Stimulated activated CD4-positive, alpha-beta T cell treated with anti-CD3 and anti-CD28 coated beads, Interleukin-12 subunit alpha, Interleukin-12 subunit beta, amount 100 ng/mL, for 48 hours (primary cell): ENCODE measurements at regions not wholly inside any gene's neighbourhood (a gene's known extent, or its start where the extent isn't known, plus 50 kb on each side); places are given as distances from the start of the nearest gene placed in this dataset.
A peak's percentile ranks its signal among the peaks of the same experiment; 100 is the strongest.

Experiments used
- DNase-seq, 3 donors: peaks; one replicate each; pipeline ENCODE4 v3.0.0-alpha.2; 2020; ENCODE audit warnings: low read depth in 2 of 3, low spot score in 1 of 3

GRCh38 chr6:54716877-54717276 lies 129.7 kb upstream of the FAM83B start:
- no peak for DNase-seq

GRCh38 chr6:54717849-54718455 lies 128.6 kb upstream of the FAM83B start:
- DNase-seq = peak; percentile 23 to 59 (median 37)

- no peak for DNase-seq
Measured at GRCh38 chr6:54718541-54719023, 128.0 kb upstream of the FAM83B start.

DNA sequence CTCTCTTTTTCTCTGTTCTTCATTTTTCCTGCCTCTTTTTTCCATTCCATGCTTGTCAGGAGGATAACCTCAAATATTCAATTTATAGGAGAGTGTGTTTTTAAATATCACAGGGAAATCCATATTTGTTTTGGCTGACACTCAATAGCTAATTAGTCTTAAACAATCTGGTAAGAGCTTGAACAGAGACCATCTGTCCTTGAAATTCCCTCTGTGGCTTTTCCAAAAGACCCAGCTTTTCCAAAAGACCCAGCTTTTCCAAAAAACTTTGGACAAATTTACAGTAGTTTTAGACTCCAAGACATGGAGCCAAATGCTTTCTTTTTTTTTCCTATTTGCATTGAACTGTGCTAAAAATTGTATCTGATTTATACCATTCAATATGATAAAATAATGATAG lies 127.4 kb upstream of the FAM83B start:
- no peak for DNase-seq

GRCh38 chr6:54719633-54720032 lies 126.9 kb upstream of the FAM83B start:
- no peak for DNase-seq

- no peak for DNase-seq
Measured at GRCh38 chr6:54722328-54722727, 124.2 kb upstream of the FAM83B start.

GRCh38 chr6:54729716-54730115 lies 116.9 kb upstream of the FAM83B start:
- no peak for DNase-seq

DNA sequence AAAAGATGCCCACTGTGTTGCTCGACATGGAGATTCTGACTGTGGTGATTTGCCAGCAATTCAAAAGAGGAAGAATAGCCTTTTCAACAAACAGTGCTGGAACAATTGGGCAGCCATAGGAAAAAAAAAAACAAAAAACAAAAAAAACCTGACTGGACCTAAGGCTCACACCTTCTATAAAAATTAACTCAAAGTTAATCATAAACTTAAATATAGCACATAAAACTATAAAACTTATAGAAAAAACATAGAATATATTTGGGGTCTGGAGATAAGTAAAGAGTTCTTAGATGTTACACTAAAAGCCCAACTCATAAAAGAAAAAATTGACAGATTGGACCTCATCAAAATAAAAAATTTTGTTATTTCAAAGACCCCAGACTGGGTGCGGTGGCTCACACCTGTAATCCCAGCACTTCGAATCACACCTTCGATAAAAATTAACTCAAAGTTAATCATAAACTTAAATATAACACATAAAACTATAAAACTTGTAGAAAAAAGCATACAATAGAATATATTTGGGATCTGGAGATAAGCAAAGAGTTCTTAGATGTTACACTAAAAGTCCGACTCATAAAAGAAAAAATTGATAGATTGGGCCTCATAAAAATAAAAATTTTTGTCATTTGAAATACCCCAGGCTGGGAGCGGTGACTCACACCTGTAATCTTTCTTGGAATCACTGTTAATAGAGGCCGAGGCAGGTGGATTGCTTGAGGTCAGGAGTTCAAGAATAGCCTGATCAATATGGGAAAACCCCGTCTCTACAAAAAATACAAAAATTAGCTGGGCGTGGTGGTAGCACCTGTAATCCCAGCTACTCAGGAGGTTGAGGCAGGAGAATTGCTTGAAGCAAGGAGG lies 115.6 kb upstream of the FAM83B start:
- no peak for DNase-seq

DNA sequence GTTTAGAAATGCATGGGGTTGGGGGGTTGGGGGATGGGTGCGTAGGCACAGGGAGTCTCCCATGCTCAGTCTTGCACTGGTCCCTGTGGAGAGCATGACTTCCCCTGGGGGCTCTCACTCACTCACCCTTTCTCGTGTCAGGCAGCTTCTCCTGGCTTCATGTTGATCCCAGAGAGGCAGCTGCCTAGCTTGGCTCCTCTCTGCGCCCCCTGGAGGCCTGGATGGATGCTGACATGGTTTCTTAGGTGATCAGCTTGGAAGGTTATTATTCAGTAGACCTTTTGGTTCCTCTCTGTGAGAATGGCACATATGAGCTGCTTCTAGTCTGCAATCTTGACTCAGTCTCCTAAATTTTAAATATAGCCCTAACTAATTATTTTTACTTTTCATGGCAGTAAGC lies 109.3 kb upstream of the FAM83B start:
- DNase-seq = no peak

DNA sequence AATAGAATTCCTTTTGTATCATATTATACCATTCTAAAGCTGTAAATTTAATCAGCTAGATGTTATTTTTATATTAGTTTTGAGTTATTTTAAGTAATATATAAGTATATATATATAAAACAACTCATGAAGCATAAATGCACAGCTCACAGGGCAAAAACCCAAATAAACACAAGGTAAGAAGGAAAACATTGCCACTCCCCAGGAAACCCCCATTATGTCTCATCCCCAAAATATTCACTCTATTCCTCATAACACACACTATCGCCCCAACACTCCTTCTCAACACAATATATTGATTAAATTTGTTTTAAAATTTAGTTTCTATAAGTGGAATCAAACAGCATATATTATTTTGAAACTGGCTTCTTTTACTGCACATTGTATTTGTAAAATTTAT lies 98.6 kb upstream of the FAM83B start:
- no peak for DNase-seq

- DNase-seq = no peak
Measured at GRCh38 chr6:54754406-54754805, 92.2 kb upstream of the FAM83B start.

- DNase-seq = no peak
Measured at GRCh38 chr6:54758340-54758739, 88.2 kb upstream of the FAM83B start.

DNA sequence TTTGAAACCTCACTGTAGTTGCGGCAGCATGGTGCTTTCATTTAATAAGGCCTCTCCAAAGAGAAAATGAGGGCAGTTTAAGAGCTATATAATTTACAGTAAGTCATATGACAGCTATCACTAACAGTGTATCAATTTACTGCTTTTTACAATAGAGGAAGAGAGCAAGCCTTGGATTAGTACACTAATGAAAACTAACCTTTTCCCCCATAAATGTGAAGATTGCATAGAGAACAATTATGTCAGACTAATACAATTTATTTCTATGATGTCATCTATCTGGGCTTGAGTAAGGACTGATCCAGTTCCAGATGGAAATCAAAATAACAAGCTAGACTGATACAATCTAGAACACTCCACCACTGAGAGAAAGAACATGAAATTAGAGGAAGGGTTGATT lies 78.1 kb upstream of the FAM83B start:
- DNase-seq = no peak

GRCh38 chr6:54770328-54770727 lies 76.2 kb upstream of the FAM83B start:
- DNase-seq = no peak

DNA sequence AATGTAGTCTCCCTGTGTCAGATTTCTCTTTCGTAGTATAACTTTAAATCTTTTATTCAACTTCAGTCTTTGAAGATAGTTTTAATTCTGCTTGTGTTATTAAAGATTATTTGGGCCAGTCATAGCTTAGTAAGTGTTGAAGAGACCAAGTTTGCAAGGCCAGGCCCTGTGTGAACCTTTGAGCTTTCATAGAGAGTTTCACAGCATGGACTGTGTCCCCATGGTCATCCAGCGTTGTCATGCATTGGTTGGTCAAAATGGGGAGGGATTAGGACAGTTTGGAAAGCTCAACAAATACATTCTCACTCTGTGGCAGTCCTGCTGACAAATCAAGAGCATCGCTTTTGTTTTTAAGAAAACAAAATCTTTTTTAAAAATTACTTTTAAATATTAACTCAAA lies 74.6 kb upstream of the FAM83B start:
- no peak for DNase-seq

GRCh38 chr6:54772610-54773009 lies 74.0 kb upstream of the FAM83B start:
- DNase-seq = no peak

DNA sequence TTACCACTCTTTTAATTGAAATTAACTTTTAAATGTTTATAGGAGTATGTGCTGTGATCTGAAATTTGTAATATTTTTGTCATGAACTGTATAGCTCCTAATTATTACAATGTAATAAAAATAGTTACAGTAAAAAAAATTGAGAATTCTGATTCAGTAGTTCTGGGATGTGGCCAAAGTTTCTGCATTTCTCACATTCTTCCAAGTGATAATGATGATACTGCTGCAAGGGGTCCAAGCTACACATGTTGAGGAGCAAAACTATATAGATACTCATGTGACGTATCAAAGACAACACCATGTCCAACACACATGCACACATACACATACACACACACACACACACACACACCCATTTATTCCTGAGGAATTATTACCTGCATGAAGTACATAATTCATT lies 71.0 kb upstream of the FAM83B start:
- no peak for DNase-seq

GRCh38 chr6:54776891-54777290 lies 69.7 kb upstream of the FAM83B start:
- DNase-seq = no peak

- DNase-seq = no peak
Measured at GRCh38 chr6:54778731-54779130, 67.8 kb upstream of the FAM83B start.

DNA sequence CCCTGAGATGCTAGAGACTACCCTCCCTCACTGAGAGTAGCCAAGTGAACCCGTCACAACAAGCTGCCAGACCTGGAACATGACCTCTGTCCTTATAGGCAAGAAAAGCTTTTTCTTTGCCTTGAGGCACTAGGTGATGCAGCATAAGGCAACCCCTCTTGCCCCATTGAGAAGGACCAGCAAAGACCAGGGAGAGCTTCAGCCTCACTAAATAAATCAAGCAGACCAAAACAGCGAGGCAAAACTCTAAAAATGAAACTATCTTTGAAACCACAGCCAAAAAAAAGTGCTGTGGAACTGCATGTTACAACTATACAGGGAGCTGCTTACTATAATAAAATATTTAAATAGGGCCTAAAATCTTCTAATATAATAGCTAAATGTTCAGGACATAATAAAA lies 62.6 kb upstream of the FAM83B start:
- no peak for DNase-seq

GRCh38 chr6:54786154-54786553 lies 60.4 kb upstream of the FAM83B start:
- DNase-seq = no peak

DNA sequence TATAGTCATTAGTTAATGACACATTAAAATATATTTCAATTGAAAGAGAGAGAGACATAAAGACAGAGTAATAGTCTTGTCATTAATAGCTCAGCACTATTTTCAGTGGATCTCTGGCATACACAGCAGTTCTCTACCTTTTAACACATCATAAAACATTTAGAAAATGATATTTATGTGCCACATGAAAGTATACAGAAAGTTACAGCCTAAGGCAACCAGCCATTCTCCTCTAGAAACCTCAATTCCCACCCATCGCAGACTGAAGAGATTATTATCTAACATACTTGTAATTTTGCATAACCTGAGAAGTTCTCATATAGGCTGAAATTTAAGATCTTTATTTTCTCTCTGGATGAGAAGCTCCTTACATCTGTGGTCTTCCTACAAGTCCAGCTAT lies 58.7 kb upstream of the FAM83B start:
- DNase-seq = no peak
